Sigmoid colon (tissue), 3 donors: ENCODE measurements at regions not wholly inside any gene's neighbourhood (a gene's known extent, or its start where the extent isn't known, plus 50 kb on each side); places are given as distances from the start of the nearest gene placed in this dataset.

Experiments used
- POLR2A ChIP-seq, 2 donors: fragments of 450-650 bp; IDR thresholded peaks; one replicate each; pipeline ENCODE4 v1.6.1; 2016; ENCODE audit warnings: antibody characterized with exemption in 2 of 2, mild to moderate bottlenecking in 2 of 2, moderate library complexity in 2 of 2
- TF ChIP-seq, protein P1 (sequence below), 4 experiments: fragments of 450-650 bp in 3 of 4; fragments of 200-600 bp in 1 of 4; IDR thresholded peaks; one replicate each; pipeline ENCODE4 v1.5.1; 2016 to 2019; ENCODE audit warnings: antibody characterized with exemption in 4 of 4, mild to moderate bottlenecking in 3 of 4, moderate library complexity in 2 of 4

- TF ChIP-seq, protein P1, sequence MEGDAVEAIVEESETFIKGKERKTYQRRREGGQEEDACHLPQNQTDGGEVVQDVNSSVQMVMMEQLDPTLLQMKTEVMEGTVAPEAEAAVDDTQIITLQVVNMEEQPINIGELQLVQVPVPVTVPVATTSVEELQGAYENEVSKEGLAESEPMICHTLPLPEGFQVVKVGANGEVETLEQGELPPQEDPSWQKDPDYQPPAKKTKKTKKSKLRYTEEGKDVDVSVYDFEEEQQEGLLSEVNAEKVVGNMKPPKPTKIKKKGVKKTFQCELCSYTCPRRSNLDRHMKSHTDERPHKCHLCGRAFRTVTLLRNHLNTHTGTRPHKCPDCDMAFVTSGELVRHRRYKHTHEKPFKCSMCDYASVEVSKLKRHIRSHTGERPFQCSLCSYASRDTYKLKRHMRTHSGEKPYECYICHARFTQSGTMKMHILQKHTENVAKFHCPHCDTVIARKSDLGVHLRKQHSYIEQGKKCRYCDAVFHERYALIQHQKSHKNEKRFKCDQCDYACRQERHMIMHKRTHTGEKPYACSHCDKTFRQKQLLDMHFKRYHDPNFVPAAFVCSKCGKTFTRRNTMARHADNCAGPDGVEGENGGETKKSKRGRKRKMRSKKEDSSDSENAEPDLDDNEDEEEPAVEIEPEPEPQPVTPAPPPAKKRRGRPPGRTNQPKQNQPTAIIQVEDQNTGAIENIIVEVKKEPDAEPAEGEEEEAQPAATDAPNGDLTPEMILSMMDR (IDR thresholded peaks at IDR 0.05) = no peak
- no peak for TF ChIP-seq POLR2A (IDR thresholded peaks at IDR 0.05)
These were observed 132.8 kb downstream of the IBTK start for GRCh38 chr6:82114748-82115147.
